HEK293T (cell line): ENCODE measurements at regions not wholly inside any gene's neighbourhood (a gene's known extent, or its start where the extent isn't known, plus 50 kb on each side); places are given as distances from the start of the nearest gene placed in this dataset.
"Not testable (repeated sequence)": the region's sequence is repeated elsewhere in the genome, so short reads cannot be mapped to it uniquely, and the experiment has no call there.

Experiments used
- ARNT ChIP-seq: fragments of 450-650 bp; IDR thresholded peaks from 2 replicates; pipeline ENCODE4 v1.6.1; 2017; ENCODE audit warnings: mild to moderate bottlenecking
- ELF4 ChIP-seq: fragments of 450-650 bp; IDR thresholded peaks from 2 replicates; pipeline ENCODE4 v1.6.1; 2017; ENCODE audit warnings: antibody characterized with exemption
- FOXK2 ChIP-seq: fragments of 450-650 bp; IDR thresholded peaks from 2 replicates; pipeline ENCODE4 v1.6.1; 2016; ENCODE audit warnings: mild to moderate bottlenecking
- FOXM1 ChIP-seq: fragments of 450-650 bp; IDR thresholded peaks from 2 replicates; pipeline ENCODE4 v1.6.1; 2017; ENCODE audit warnings: mild to moderate bottlenecking, borderline replicate concordance
- L3MBTL2 ChIP-seq: fragments of 450-650 bp; conservative IDR thresholded peaks from 2 replicates; pipeline ENCODE4 v1.6.1; 2016; ENCODE audit warnings: mild to moderate bottlenecking
- SP1 ChIP-seq: fragments of 450-650 bp; IDR thresholded peaks from 2 replicates; pipeline ENCODE4 v1.6.1; 2017
- ZNF384 ChIP-seq: fragments of 450-650 bp; IDR thresholded peaks from 2 replicates; pipeline ENCODE4 v1.6.1; 2016
- TF ChIP-seq, protein P1 (sequence below): fragments of 450-650 bp; IDR thresholded peaks from 2 replicates; pipeline ENCODE4 v1.6.1; 2016

DNA sequence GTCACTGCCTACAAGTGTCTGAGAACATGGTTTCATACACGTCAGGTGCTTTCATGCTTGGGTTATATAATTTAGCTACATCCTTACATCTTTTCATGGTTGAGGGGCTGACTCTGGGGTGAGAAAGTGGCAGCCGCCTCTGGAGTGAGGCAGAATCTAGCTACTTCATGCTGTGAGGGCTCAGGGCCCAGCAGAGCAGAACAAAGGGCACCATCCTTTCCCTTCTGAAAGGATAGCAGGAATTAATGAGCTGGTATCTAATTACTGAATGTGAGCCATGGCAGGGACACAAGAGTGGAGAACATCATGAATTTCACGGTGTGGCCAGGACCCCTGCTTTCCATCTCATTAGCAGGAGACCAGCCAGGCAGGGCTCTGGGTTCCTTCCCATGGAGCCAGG lies 217.0 kb downstream of the ATP6V0E2 start:
- TF ChIP-seq FOXM1, L3MBTL2, ARNT, SP1, ELF4, ZNF384, FOXK2: not testable (repeated sequence)
- TF ChIP-seq, protein P1, sequence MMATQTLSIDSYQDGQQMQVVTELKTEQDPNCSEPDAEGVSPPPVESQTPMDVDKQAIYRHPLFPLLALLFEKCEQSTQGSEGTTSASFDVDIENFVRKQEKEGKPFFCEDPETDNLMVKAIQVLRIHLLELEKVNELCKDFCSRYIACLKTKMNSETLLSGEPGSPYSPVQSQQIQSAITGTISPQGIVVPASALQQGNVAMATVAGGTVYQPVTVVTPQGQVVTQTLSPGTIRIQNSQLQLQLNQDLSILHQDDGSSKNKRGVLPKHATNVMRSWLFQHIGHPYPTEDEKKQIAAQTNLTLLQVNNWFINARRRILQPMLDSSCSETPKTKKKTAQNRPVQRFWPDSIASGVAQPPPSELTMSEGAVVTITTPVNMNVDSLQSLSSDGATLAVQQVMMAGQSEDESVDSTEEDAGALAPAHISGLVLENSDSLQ = not testable (repeated sequence)
